GM21515 (cell line): ENCODE measurements at regions not wholly inside any gene's neighbourhood (a gene's known extent, or its start where the extent isn't known, plus 50 kb on each side); places are given as distances from the start of the nearest gene placed in this dataset.

Experiments
- ATAC-seq: cut with Tn5 transposase; IDR thresholded peaks from one replicate; pipeline ENCODE4 v1.9.1; 2021; ENCODE audit not compliant: unreplicated experiment

DNA sequence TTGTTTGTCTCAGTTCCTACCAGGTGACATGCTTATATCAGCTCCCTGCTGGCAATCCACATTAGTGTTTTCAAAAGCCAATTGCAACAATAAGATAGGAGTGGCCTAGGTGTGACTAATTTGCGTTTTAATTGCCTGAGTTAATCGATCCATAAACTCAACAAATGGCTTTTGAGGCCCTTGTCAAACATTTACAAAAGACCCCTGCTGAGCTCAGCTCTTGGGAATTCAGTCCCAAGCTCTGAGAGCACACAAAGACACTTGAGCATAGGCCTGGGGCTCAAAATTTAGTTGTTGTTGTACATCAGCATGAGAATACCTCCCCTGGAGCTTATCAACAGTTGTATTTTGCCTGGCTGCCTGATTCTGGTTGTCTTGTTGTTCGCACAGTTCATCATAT, 1134.4 kb upstream of the TSPY4 start:
- ATAC-seq, result no peak

DNA sequence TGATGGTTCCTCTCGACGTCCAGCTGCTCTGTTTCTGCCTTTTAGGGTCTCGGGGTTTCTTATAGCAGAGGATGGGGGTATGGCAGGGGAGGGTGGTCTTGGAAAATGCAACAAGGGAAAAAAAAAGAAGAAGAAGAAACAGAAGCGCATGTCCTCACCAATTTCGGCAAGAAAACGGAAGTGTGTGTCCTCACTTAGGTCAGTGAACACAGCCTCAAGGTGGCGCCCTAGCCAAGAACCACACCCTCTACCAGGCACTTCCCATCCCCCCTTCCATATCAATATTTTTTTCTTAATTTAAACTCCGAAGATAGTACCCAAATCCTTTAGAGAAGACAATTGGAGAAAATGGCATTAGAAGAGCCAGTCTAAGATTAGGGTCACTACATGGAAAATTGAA, 1096.1 kb upstream of the TSPY4 start:
- no peak for ATAC-seq

DNA sequence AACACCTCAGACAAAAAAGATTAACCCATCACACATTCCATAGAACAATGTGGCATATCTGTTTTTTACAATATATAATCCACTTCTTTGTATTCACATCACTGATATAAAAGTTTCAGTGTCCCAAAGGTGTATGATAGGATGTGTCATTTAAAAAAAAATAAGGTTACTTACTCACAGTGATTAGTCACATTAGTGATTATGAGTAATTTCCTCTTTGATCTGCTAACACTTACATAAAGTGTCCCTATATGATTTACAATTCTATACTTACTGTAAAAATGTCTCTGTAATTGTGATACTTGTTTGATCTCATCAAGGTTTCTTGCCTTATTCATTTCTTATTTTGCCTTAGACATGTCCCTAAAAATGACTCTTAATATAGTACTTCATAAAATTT, 1063.5 kb upstream of the TSPY4 start:
- ATAC-seq, result no peak

DNA sequence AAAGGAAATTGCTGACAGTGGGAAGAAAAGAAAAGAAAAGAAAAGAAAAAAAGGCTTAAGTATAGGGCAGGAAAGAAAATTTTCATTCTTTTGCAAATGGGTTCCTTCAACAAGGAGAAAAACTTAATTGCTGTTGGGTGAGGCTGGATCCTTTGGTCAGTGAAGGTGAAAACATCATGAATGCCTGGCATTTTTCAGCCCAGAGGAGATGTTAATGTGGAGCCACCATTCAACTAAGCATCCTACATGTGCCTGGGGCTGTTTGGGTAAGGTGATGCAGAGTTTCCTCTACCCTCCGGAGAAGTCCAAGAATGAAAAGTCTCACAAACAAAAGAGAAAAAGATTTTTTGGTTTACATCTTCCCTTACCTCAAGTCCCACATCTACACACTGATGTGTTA, 1032.2 kb upstream of the TSPY4 start:
- no peak for ATAC-seq

DNA sequence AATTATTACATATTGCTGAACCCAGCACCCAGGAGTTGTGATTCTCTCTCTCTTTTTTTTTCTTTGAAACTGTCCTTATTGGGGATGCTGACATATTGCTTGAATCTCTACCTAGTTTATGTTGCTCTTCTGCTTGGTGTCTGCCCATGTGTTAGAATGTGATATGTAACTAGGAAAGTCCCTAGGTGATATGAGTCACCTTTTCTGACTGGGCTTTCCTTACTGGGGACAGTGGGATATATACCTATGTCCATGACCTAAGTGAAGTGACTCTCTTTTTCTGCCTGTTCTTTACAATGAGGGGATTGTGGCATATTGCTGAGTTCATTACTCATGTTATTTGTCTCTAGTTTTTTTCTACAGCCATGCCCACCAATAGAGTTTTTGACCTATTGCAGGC, 1013.2 kb upstream of the TSPY4 start:
- ATAC-seq, result no peak

DNA sequence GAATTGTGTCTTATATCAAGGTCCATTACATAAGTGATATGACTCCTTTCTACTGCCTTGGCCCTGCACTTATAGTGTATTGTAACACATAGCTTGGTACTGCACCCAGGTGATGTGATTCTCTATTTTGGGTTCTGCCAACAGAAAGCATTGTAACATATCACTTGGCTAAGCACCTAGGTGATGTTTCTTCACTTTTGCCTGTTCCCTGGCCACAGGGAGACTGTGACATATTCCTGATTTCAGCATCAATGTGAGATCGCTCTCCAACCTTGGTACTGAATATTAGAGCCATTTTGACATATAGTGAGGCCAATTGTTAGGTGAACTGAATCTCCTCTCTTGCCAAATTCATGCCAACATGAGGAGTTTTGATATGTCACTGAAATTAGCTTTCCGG, 1010.3 kb upstream of the TSPY4 start:
- no peak for ATAC-seq

DNA sequence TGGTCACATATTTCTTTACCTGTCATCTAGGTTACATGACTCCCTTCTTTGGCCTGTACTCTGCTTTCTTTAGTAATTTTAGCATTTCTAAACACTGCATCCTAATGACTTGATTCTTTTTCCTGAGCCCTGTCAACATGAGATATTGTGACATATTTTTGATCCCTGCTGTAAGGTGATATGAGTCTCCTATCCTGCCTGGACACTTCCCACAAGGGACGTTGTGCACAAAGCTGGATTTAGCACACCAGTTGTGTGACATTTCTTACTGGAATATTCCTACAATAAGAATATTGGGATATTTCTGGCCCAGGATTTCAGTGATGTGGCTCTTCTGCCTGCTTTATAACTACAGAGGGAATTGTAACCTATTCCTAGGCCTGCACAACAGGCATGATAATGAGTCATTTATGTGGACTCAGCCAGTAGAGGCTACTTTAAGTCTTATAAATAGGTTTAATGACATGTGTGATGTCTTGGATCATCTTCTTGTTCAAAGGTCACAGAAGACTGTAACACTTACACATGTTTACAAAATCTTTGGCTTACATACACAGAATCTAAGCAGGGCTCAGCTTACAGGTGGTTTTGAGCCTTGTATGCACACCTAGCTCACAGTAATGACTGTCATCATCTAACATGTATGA, 1009.4 kb upstream of the TSPY4 start:
- ATAC-seq, result no peak

DNA sequence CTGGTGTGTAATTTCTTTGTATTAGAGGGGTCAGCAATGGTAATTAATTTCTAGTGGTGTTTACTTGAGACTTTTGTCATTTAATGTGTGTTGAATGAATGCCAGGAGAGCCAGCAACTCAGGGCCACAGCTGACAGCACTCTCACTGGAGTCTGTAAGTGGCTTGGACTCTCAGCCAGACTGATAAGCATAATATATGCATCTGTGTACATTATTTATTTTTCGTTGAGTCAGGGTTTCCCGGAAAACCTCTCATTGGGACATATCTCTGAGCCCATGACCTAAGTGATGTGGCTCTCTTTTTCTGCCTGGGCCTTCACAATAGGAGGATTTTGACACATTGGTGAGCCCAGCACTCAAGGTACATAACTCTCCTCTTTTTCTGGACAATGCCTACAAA, 1007.8 kb upstream of the TSPY4 start:
- ATAC-seq, result no peak

DNA sequence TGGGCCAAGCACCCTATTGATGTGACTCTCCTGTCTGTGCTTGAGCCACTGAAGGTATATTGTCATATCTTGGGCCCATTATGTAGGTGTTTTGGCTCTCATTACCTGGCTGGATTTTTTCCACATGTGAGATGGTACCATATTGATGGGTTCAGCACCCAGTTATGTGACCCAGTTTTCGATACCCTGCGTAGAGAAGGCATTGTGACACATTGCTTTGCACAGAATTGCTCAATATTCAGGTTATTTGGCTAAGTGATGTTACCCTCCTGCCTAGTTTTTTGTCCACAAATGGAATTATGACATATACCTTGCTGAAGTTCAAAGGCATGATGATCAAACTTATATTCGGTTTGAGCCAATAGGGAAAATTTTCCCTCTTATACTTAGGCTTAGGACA, 1007.3 kb upstream of the TSPY4 start:
- no peak for ATAC-seq

DNA sequence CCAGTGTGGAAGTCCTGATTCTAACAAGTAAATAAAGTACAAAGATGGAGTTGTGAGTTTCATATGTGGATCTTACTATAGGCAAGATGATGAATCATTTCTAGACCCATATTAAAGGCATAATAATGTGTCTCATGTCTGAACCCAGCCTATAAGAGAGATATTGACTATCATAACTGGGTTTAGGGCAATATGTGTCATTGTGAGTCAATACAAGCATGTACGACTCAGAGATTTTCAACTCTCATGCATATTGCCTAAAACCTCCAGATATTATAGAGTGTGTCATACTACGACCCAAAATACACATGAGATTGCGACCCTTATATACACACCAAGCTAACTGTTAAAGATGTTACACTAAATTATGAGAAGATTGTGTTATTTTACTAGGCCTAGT, 1003.9 kb upstream of the TSPY4 start:
- ATAC-seq, result no peak

DNA sequence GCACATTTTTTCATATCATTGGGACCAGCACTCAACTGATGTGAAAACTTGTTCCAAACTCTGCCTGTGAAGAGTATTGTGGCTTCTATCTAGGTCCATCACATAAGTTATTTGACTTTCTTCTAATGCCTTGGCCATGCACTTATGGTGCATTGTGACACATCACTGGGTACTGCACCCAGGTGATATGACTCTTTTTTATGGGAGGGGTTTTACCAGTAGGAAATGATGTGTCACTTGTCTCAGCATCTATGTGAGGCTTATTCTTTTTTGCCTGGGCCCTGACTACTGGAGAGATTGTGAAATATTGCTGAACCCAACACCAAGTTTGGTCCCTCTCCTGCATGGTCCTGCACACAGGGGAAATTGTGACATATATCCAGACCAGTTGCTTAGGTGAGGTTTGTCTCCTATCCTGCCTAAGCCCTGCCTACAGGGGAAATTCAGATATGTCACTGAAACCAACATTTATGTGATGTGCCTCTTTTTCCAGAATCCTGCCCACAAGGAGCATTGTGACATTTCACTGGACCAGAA, 1001.9 kb upstream of the TSPY4 start:
- no peak for ATAC-seq

DNA sequence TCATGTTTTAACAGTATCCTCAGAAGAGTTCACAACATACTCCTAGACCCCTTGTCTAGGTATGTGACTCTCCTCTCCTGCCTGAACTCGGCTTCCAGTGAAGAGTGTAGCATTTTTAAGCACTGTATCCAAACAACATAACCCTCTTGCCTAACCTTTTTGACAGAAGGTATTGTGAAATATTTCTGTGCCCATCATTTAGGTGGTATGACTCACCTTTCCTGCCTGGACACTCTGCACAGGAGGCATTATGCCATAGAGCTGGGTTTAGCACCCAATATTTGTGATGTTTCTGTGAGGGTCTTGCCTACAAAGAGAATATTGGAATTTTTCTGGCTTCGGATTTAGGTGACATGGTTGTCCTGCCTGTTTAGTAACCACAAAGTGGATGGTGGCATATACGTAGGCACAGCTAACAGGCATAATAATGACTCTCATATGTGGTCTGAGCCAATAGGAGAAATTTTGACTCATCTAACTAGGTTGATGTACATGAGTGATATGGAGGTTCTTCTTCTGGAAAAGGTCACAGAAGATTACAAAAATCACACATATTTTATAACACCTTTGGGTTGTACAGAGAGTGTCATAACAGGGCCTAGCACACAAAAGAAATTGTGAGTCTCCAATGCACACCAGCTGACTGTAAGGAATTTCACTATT, 1001.0 kb upstream of the TSPY4 start:
- no peak for ATAC-seq

DNA sequence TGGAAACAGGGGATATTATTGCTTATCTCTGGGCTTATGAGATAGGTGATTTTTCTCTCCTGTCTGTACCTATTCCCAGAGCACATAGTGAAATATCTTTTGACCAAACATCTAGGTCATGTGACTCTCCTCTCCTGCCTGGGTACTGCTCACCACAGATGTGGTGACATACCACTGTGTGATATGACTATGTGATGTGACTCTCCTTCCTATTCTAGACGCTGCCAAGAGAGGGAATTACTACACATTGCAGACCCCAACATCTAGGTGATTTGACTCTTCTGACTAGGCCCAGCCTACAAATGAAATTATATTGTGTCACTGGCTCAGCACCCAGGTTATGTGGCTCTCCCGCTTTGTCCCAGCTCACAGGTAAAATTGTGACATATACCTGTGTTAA, 996.3 kb upstream of the TSPY4 start:
- no peak for ATAC-seq

DNA sequence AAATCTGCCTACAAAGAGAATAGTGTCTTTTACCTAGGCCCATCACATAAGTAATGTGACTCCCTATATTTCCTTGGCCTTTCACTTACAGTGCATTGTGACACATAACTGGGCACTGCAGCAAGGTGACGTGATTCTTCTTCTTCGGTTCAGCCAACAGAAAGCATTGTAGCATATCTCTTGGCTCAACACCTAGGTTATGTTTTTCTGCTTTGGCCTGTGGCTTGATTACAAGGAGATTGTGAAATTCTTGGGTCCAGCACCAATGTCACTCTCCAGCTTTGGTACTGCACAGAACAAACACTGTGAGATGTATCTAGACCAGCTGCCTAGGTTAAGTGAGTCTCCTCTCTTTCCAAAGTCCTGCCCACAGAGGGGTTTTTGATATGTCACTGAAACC, 995.1 kb upstream of the TSPY4 start:
- no peak for ATAC-seq

DNA sequence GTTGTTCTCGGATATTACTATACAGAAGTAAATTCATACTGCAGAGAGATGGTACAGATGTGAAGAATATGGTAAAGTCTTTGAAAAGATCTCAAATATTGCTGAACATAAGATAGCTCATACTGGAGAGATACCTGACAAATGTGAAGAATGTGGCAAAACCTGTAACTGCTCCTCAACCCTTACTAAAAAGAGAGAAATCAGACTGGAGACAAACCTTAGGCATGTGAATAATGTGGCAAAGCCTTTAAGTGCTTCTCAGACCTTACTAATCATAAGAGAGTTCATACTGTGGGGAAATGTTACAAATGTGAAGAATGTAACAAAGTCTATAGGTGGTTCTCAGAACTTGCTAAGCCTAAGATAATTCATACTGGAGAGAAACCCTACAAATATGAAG, 986.0 kb upstream of the TSPY4 start:
- ATAC-seq, result no peak

DNA sequence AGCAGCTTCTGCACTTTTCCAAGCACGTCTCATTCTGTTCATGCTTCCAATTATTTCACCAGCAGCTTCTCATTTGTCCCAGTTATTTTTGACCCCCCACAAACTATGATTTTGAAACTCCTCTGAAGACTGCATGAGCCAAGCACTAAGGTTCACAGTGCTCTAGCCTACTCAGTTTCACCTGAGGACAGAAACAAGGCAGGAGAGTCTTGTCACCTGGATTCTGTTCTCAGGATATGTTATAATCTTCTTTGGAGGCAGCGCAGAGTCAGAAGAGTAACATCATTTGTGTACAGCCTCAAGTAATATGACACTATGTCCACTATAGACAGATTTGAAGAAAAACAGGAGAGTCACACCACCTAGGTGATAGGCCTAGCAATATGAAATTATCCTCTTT, 985.1 kb upstream of the TSPY4 start:
- ATAC-seq, result no peak

DNA sequence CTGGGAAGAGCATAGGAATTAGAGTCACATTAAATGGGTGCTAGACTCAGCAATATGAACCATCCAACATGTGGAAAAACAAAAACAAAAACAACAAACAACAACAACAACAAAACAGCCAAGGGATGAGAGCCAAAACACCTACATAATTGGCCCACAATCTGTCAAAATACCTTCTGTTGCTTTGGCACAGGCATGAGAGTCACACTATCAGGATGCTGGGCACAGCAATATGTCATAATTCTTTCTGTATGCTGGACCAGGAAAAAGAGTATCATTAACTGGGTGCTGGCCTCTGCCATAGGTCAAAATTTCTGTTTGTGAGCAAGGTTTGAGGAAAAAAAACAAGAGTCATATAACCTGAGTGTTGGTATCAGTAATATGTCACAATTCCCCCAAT, 979.1 kb upstream of the TSPY4 start:
- ATAC-seq, result no peak

DNA sequence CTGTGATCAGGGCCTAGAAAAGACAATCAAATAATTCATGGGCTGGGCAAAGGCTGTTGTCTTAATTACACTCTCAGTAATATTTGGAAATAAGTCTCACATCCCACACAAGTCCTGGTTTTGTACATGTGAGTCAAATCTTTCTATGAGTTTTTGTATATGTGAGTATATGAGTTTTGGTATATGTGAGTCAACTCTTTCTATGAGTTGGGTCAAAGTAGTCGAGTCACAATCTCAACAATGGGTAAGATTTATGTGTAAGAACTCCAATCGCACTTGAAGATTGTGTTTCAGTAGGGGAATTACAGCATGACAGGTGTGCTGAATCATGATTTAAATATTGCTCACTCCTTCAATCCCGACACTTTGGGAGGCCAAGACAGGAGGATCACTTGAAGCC, 975.5 kb upstream of the TSPY4 start:
- no peak for ATAC-seq

DNA sequence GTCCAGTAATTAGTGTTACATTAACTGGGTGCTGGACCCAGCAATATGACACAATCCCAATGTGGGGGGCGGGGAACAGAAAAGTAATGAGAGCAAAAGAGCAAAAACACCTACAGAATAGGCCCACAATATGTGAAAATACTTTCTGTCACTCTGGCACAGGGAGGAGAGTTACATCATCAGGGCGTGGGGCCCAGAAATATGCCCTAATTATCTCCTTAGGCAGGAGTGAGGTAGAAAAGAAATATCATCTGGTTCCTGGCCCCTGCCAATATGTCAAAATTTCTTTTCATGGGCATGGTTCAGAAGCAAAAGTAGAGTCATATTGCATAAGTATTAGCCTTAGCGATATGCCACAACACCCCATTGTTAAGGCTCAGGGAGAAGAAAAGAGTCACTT, 959.8 kb upstream of the TSPY4 start:
- ATAC-seq, result no peak

DNA sequence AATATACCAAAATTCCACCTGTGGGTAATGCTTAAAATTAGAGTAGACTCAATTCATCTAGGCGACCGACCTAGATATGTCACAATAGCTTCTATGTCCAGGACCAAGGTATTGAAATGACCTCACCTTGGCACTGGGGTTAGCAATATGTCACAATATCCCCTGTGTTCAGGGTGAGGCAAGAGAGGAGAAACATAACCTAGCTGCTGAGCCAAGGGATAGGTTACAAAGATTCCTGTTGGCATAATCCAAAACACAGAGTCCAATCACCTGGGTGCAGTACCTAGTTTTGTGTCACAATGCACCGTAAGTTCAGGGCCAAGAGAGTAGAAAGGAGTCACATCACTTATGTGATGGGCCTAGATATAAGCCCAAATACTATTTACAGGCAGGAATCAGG, 957.5 kb upstream of the TSPY4 start:
- no peak for ATAC-seq

DNA sequence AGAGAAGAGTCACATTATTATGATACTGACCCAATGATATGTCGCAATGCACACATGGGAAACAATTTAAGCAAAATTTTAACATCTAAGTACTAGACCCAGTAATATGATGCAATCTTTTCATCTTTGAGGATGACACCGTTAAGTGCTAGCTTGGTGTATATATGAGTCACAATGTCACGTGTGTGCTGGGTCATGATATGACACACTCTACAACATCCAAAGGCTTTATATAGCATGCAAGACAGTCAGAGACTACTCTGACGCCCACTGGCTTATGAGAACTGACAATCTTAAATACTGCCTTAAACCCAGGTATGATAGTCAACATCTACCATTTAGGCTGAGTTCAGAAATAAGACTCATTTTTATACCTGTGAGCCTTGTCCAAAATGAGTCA, 955.8 kb upstream of the TSPY4 start:
- ATAC-seq, result no peak

DNA sequence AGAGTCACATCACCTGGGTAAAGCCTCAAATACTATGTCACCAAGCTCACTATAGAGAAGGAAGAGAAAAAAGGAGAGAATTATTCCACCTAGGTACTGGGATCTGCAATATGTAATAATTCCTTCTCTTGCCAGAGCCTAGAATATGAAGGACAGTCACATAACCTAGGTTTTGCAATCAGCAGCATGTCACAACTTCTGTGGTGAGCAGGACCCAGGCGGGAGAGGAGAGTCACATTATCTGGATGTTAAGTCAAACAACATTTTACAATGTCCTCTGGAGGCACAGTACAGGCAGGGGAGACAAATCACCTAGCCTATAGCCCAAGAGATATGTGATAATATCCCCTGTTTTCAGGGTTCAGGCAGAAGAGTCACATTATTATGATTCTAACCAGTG, 951.2 kb upstream of the TSPY4 start:
- no peak for ATAC-seq

DNA sequence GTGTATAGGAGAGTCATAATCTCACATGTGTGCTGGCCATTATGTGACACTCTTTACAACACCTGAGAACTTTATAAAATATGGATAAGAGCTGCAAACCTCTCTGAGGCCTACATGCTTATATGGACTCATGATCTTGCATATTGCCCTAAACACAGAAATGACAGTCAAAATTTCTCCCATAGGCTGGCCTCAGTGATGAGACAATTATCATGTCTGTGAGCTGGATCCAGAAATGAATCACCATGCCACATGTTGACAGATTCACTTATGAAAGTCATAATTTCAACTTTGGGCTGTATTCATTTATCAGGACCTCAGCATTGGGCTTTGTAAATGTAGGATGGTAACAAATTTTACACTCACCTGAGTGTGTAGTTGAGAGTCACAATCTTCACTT, 948.8 kb upstream of the TSPY4 start:
- no peak for ATAC-seq
